Adrenal gland (tissue), 9 donors: ENCODE measurements at regions not wholly inside any gene's neighbourhood (a gene's known extent, or its start where the extent isn't known, plus 50 kb on each side); places are given as distances from the start of the nearest gene placed in this dataset.

Experiments
- DNase-seq, 7 donors: peaks; one replicate each; pipeline ENCODE4 v3.0.0-alpha.2; 2019 to 2020
- H3K27ac ChIP-seq, 5 donors: fragments of 200-600 bp; sonication (generic) in 4 of 5; 1 replicate in 3 of 5; 2 replicates in 2 of 5; pipeline versions ENCODE4 v1.5.1 to v1.8.0; 2016 to 2020; ENCODE audit warnings: mild to moderate bottlenecking in 1 of 5
- H3K27me3 ChIP-seq: fragments of 200-600 bp; 2 replicates; pipeline ENCODE4 v1.8.0; 2021
- H3K36me3 ChIP-seq, 2 donors: fragments of 200-600 bp; replicated peaks in 1 of 2; 1 replicate in 1 of 2; 2 replicates in 1 of 2; pipeline versions ENCODE4 v1.5.1 to v1.8.0; 2018 to 2022
- H3K4me1 ChIP-seq, 2 donors: fragments of 200-600 bp; replicated peaks in 1 of 2; 1 replicate in 1 of 2; 2 replicates in 1 of 2; pipeline versions ENCODE4 v1.5.1 to v1.8.0; 2018 to 2021
- H3K4me3 ChIP-seq, 4 donors: fragments of 200-600 bp; sonication (generic) in 3 of 4; one replicate each; pipeline ENCODE4 v1.5.1; 2016 to 2018
- H3K9me3 ChIP-seq, 3 donors: fragments of 200-600 bp; sonication (generic) in 1 of 3; replicated peaks in 1 of 3; 1 replicate in 2 of 3; 2 replicates in 1 of 3; pipeline versions ENCODE4 v1.5.1 to v1.8.0; 2016 to 2021
- POLR2A ChIP-seq, 2 donors: fragments of 450-650 bp; IDR thresholded peaks; one replicate each; pipeline ENCODE4 v1.6.1; 2017; ENCODE audit warnings: antibody characterized with exemption in 2 of 2, mild to moderate bottlenecking in 2 of 2, moderate library complexity in 1 of 2
- WGBS, 4 donors: extraction: QIAGEN DNeasy Blood & Tissue Kit in 2 of 4; methylation state at CpG; one replicate each; pipeline versions ENCODE4 v1.1.5 to v1.1.7; 2013 to 2017; 5-methylcytosine and 5-hydroxymethylcytosine counted together
- intact Hi-C, 2 donors: fragments of 100-400 bp; cut with DNase I; formaldehyde crosslinking; loops; one replicate each; pipeline versions ENCODE4 v1.14.1 to v1.15.0; 2022 to 2023
- TF ChIP-seq, protein P1 (sequence below), 6 experiments: fragments of 450-650 bp in 4 of 6; fragments of 200-600 bp in 2 of 6; sonication (generic) in 1 of 6; IDR thresholded peaks; 1 replicate in 5 of 6; 2 replicates in 1 of 6; pipeline versions ENCODE4 v1.5.1 to v1.8.0; 2016 to 2021; ENCODE audit warnings: antibody characterized with exemption in 6 of 6, mild to moderate bottlenecking in 2 of 6, moderate library complexity in 1 of 6
- donor health status: healthy with polysubstance abuse.
- donor health status: Bipolar disorder and iron deficiency.
- donor health status: DM: yes; HTN: yes; CAD: no.
- donor health status: DM: no; HTN: no; CAD: no.
- donor health status: DM: no; HTN: no; CAD: no.

DNA sequence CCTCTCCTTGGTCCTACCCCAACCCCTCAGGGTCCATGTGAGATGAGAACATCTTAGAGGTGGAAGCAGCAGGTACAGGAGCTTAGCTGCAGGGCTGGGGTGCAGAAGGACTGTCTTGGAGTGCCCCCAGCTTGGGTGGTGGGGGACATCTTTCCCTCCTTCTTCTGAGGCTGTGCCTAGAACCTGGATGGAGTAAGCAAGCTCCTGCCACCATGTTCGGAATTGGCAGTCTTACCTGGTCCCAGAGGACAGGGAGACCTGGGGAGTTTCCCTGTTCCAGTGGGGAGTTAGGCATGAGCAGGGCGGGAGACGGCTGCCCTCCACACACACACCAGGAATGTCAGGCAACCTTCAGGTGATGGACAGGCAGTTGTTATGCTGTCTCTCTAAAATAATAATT lies 131.0 kb upstream of the COPS8 start:
- TF ChIP-seq POLR2A (IDR thresholded peaks at IDR 0.05), result no peak
- TF ChIP-seq, protein P1, sequence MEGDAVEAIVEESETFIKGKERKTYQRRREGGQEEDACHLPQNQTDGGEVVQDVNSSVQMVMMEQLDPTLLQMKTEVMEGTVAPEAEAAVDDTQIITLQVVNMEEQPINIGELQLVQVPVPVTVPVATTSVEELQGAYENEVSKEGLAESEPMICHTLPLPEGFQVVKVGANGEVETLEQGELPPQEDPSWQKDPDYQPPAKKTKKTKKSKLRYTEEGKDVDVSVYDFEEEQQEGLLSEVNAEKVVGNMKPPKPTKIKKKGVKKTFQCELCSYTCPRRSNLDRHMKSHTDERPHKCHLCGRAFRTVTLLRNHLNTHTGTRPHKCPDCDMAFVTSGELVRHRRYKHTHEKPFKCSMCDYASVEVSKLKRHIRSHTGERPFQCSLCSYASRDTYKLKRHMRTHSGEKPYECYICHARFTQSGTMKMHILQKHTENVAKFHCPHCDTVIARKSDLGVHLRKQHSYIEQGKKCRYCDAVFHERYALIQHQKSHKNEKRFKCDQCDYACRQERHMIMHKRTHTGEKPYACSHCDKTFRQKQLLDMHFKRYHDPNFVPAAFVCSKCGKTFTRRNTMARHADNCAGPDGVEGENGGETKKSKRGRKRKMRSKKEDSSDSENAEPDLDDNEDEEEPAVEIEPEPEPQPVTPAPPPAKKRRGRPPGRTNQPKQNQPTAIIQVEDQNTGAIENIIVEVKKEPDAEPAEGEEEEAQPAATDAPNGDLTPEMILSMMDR (IDR thresholded peaks at IDR 0.05), result no peak
- 92 to 98% (median 96%) methylated on average over 3 of the region's 3 CpGs; no CpG with 5 or more reads in 1 of the 4 donors for WGBS, 4 donors

DNA sequence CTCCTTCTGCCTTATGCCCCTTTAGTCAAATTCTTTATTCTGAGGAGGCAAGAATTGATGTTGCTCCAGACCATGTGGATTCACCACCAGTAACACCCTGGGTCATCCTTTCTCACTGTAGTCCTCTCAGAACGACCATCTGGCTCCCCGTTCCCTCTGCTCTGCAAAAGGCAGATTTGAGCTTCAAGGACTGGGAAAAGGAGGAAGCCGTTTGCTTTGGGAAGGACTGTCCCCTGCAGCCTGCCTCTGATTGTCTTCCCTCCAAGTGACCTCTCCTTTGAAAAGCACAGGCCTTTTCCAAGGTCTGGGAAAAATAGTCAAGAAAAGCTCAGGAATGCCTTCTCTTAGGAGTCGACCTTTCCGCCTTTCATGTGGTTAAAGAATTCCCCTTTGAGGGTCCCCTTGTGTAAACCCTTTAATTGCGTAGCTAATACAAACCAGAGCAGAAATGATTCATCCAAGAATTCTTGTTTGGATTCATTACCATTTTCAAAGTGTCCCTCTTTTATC lies 130.1 kb upstream of the COPS8 start:
- DNase-seq, result peak in 1 of 7 donors; percentile 1
- intact Hi-C loops, result no loop called here

More for the DNA sequence above, 131.0 kb upstream of the COPS8 start:
- no peaks in the 10 kb centered on the region for H3K9me3 ChIP-seq
- no peaks in the 10 kb centered on the region for H3K27me3 ChIP-seq
- no peak overlapping the region for H3K4me3 ChIP-seq
- no peak overlapping the region for H3K27ac ChIP-seq
- DNase-seq, result peak in 1 of 7 donors; percentile 3
- intact Hi-C loops, result no loop called here
- peaks cover 0 to 9% of the 10 kb centered on the region in 2 donors for H3K4me1 ChIP-seq
- H3K36me3 ChIP-seq, result no peaks in the 10 kb centered on the region

DNA sequence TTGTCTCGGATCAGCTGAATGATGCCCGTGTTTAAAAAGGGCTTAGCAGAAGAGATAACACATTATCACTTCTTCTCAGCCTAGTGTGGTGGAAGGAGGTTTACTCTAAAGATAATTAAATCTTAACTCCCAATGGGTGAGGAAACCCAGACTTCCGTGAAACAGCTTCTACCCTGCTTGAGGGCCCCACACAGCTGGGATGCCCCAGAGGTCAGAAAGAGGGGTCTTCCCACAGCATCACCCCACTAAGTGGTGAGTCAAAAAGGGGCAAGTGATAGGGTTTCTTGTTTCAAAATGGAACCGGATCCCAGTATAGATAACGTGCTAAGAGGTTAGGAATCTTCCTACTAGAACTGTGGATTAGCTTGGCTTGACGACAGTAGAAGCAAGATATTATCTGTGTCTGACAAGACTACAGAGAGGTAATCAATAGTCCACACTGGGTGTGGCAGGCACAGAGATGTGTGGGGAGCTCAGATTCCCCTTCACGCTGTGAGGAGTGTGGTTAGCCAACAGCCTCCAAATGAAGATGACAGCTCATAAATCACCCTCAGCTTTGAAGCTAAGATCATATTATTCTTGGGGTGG lies 129.6 kb upstream of the COPS8 start:
- no peaks in the 10 kb centered on the region for H3K36me3 ChIP-seq
- DNase-seq, result no peak
- H3K4me3 ChIP-seq, result no peak overlapping the region
- 79 to 86% (median 83%) methylated on average over 6 to 7 of the region's 7 CpGs for WGBS, 4 donors
- intact Hi-C loops, result no loop called here
- H3K27ac ChIP-seq, result no peak overlapping the region
- no peaks in the 10 kb centered on the region for H3K27me3 ChIP-seq
- TF ChIP-seq POLR2A (IDR thresholded peaks at IDR 0.05), result no peak
- TF ChIP-seq, protein P1 (IDR thresholded peaks at IDR 0.05), result no peak
- peaks cover 0 to 9% of the 10 kb centered on the region in 2 donors for H3K4me1 ChIP-seq
- no peaks in the 10 kb centered on the region for H3K9me3 ChIP-seq

More for the DNA sequence above, 130.1 kb upstream of the COPS8 start:
- no peaks in the 10 kb centered on the region for H3K9me3 ChIP-seq
- H3K27me3 ChIP-seq, result no peaks in the 10 kb centered on the region
- 74 to 77% (median 75%) methylated on average over 6 of the region's 6 CpGs for WGBS, 4 donors
- H3K4me3 ChIP-seq, result no peak overlapping the region
- peaks cover 0 to 9% of the 10 kb centered on the region in 2 donors for H3K4me1 ChIP-seq
- H3K27ac ChIP-seq, result no peak overlapping the region
- H3K36me3 ChIP-seq, result no peaks in the 10 kb centered on the region
- TF ChIP-seq POLR2A (IDR thresholded peaks at IDR 0.05), result no peak
- TF ChIP-seq, protein P1 (IDR thresholded peaks at IDR 0.05), result no peak

DNA sequence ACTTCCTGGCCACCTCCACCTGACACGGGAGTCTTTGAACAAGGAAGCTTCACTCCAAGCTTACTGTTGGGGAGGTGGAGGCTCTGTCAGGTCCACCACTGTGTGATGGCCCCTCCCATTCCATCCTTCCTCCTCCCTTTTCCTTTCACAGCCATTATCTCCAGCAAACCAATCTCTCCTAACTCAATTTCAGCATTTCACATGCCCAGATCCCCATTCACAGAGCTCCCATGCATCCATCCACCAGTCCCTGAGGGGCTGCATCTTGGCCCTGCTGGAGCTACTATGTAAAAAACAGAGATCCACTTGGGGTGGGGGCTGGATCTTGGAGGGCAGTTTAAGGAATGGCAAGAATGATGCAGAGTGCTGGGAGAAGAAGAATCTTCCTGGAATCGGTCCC lies 129.0 kb upstream of the COPS8 start:
- no peaks in the 10 kb centered on the region for H3K9me3 ChIP-seq
- no peaks in the 10 kb centered on the region for H3K27me3 ChIP-seq
- no peak overlapping the region for H3K4me3 ChIP-seq
- H3K27ac ChIP-seq, result no peak overlapping the region
- peaks cover 0 to 9% of the 10 kb centered on the region in 2 donors for H3K4me1 ChIP-seq
- H3K36me3 ChIP-seq, result no peaks in the 10 kb centered on the region
- WGBS, 4 donors, result 68 to 83% (median 75%) methylated on average over 2 of the region's 2 CpGs
- DNase-seq, result no peak
- intact Hi-C loops, result no loop called here
- TF ChIP-seq, protein P1 (IDR thresholded peaks at IDR 0.05), result no peak
- TF ChIP-seq POLR2A (IDR thresholded peaks at IDR 0.05), result no peak
